GM12892 (cell line): ENCODE measurements at regions not wholly inside any gene's neighbourhood (a gene's known extent, or its start where the extent isn't known, plus 50 kb on each side); places are given as distances from the start of the nearest gene placed in this dataset.
"Not testable (repeated sequence)": the region's sequence is repeated elsewhere in the genome, so short reads cannot be mapped to it uniquely, and the experiment has no call there.

Experiments
- DNase-seq: peaks from one replicate; pipeline ENCODE4 v3.0.0; 2011; ENCODE audit not compliant: insufficient read length
- FAIRE-seq: peaks from 2 replicates; lab custom pipeline; 2011; peaks lifted over from hg19 to GRCh38; lab: Jason Lieb, UNC
- POLR2A ChIP-seq: IDR thresholded peaks from 2 replicates; pipeline ENCODE4 v1.6.1; 2011; ENCODE audit warnings: low read depth, low read length, control low read depth
- POLR2AphosphoS5 ChIP-seq: IDR thresholded peaks from 2 replicates; pipeline ENCODE4 v1.6.1; 2011; ENCODE audit warnings: low read depth, low read length, control low read depth
- TAF1 ChIP-seq: IDR thresholded peaks from 2 replicates; pipeline ENCODE4 v1.6.1; 2011; ENCODE audit warnings: low read depth, mild to moderate bottlenecking, control low read depth, low read length, borderline replicate concordance

- no peak for DNase-seq
- FAIRE-seq: no peak
- TF ChIP-seq TAF1 (no peak), POLR2A (no peak), POLR2AphosphoS5 (no peak)
These were observed 1037.4 kb upstream of the TMPRSS15 start for GRCh38 chr21:19440792-19441655.

- DNase-seq: no peak
- no peak for TF ChIP-seq POLR2A
- TF ChIP-seq POLR2AphosphoS5: no peak
- TF ChIP-seq TAF1: no peak
- no peak for FAIRE-seq
These were observed 1054.7 kb upstream of the TMPRSS15 start for GRCh38 chr21:19458295-19458694.

- FAIRE-seq (no peak), DNase-seq (no peak)
- no peak for TF ChIP-seq TAF1
- TF ChIP-seq POLR2A: no peak
- TF ChIP-seq POLR2AphosphoS5: no peak
These were observed 1058.1 kb upstream of the TMPRSS15 start for GRCh38 chr21:19461481-19462205.

- DNase-seq (no peak), FAIRE-seq (no peak)
- TF ChIP-seq POLR2A (no peak), TAF1 (no peak), POLR2AphosphoS5 (no peak)
These were observed 1060.4 kb upstream of the TMPRSS15 start for GRCh38 chr21:19463966-19464365.

- FAIRE-seq (no peak), DNase-seq (no peak)
- TF ChIP-seq TAF1 (no peak), POLR2AphosphoS5 (no peak), POLR2A (no peak)
These were observed 1065.6 kb upstream of the TMPRSS15 start for GRCh38 chr21:19468991-19469715.

GRCh38 chr21:19475525-19475924 is 1071.9 kb upstream of the TMPRSS15 start:
- no peak for TF ChIP-seq POLR2AphosphoS5
- no peak for TF ChIP-seq TAF1
- no peak for TF ChIP-seq POLR2A
- FAIRE-seq (no peak), DNase-seq (no peak)

- FAIRE-seq (no peak), DNase-seq (no peak)
- TF ChIP-seq TAF1 (no peak), POLR2A (no peak), POLR2AphosphoS5 (no peak)
These were observed 1086.3 kb upstream of the TMPRSS15 start for GRCh38 chr21:19489930-19490329.

GRCh38 chr21:19490481-19490880 is 1086.9 kb upstream of the TMPRSS15 start:
- no peak for DNase-seq
- no peak for TF ChIP-seq POLR2A
- TF ChIP-seq TAF1: no peak
- TF ChIP-seq POLR2AphosphoS5: no peak
- no peak for FAIRE-seq

- not testable (repeated sequence) for DNase-seq, FAIRE-seq
These were observed 1090.1 kb upstream of the TMPRSS15 start for GRCh38 chr21:19493437-19494241.

GRCh38 chr21:19501115-19501514 is 1097.5 kb upstream of the TMPRSS15 start:
- no peak for DNase-seq
- no peak for FAIRE-seq
- TF ChIP-seq POLR2AphosphoS5 (no peak), POLR2A (no peak), TAF1 (no peak)
